DMS53 treated with DMSO at 0.1 percent for 48 hours (cell line): ENCODE measurements at regions not wholly inside any gene's neighbourhood (a gene's known extent, or its start where the extent isn't known, plus 50 kb on each side); places are given as distances from the start of the nearest gene placed in this dataset.
"Not testable (repeated sequence)": the region's sequence is repeated elsewhere in the genome, so short reads cannot be mapped to it uniquely, and the experiment has no call there.

Source experiments
- DNase-seq: peaks from one replicate; lab custom pipeline; 2025; ENCODE audit not compliant: unreplicated experiment; lab: John Stamatoyannopoulos, UW

DNA sequence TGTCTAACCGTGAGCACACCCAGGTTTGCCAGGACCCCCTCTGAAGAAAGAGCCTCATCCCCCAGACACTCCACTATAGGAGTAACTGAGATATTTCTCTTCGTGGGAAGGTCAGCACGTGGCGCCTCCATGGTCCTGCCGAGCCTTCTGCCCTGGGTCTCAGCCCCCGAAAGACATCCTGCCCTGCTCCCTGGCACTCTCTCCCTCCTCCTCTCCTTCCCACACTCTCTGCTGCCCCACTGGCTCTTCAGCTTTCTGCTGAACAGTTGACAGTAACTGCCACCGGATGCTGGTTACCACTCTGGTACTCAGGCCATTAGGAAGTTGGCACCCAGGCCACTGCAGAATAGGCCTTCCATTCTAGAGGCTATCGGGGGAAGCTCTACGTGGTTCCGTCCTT is 185.2 kb downstream of the UACA start:
- no peak for DNase-seq

GRCh38 chr15:70576696-70577095 is 186.7 kb downstream of the UACA start:
- no peak for DNase-seq

DNA sequence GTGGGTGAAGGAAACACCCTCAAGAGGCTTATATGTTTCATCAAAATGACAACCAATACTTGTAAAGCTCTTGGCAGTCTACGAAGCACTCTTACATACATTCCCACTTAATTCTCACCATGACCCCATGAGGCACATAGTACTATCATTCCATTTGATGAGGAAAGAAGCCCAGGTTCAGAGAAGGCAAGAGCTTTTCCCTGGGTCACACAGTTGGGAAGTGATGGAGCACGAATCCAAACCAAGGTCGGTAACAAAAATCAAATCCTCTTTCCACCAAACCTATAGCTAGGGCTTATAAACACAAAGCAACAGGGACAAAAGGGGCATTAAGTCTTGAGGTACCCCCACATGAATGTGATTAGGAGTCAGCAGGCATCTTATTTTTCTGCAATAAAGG is 187.1 kb downstream of the UACA start:
- no peak for DNase-seq

GRCh38 chr15:70575231-70576226 is 187.8 kb downstream of the UACA start:
- no peak for DNase-seq

DNA sequence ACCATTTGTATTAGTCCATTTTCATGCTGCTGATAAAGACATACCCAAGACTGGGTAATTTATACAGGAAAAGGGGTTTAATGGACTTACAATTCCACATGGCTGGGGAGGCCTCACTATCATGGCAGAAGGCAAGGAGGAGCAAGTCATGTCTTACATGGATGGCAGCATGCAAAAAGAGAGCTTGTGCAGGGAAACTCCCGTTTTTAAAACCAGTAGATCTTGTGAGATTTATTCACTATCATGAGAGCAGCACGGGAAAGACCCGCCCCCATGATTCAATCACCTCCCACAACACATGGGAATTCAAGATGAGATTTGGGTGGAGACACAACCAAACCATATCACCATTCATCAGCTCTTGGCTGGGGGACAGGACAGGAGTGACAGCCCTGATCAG is 189.0 kb downstream of the UACA start:
- DNase-seq: not testable (repeated sequence)

- no peak for DNase-seq
Measured at GRCh38 chr15:70573121-70573850, 190.1 kb downstream of the UACA start.

- no peak for DNase-seq
Measured at GRCh38 chr15:70569714-70570231, 193.6 kb downstream of the UACA start.

DNA sequence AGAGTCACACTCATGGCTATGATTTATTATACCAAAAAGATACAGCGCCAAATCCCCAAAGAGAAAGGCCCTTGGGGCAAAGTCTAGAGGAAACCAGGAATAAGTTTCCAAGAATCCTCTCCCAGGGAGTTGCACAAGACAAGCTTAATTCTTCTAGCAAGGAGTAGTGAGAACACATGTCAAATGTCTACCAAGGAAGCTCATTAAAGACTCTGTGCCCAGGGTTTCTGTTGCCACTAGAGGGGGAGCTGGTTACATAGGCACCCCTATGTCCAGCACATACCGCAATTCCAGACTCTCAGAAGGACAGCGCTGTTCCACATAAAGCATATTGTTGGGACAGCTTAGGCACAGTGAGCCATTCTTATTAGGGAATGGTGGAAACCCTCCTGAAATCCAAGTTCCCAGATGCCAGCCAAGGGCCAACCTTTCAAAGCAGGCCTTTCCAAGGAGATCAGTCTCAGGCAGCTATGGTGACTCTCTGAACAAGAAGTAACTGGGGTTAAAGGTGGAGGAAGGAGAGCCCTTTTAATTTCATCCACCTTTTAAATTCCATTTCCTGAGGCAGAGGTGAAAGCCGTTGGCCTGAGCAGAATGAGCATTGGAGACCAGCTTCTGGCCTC is 194.2 kb downstream of the UACA start:
- DNase-seq: no peak

GRCh38 chr15:70566989-70567388 is 196.4 kb downstream of the UACA start:
- no peak for DNase-seq

DNA sequence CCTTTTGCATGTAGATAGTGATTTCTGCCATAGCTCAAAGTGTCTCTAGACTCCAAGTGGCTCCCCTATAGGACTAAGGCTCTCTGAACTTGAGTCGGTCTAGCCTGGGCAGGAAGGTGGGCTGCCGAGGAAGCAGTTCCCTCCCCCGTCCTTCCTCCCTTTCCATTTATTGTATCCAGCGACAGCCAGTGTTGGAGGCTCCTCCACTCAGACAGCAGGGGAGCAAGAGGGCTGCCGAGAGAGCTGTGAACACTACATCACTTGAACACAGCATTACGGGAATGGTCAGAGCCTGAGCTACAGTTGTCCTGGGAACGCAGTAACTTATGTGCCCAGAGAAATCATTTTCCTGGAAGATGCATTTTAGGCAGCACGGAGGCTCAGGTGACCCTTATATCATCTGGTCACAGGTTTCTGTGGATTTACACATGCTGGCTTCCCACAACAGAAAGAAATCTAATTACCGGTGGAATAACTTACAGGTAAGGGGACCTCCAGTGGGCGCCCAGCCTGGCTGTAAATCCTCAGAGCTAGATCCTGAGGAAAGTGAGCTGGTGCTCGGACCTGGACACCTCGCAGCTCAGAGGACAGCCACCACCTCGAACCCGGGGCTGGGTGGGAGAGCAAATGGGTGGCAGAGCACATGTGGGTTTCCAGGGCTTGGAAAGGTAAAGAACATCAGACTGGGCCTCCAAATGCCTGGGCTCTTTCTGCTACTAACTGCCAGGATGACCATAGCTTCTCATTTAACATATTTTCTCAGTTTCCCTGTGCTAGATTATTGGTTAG is 197.1 kb downstream of the UACA start:
- no peak for DNase-seq

DNA sequence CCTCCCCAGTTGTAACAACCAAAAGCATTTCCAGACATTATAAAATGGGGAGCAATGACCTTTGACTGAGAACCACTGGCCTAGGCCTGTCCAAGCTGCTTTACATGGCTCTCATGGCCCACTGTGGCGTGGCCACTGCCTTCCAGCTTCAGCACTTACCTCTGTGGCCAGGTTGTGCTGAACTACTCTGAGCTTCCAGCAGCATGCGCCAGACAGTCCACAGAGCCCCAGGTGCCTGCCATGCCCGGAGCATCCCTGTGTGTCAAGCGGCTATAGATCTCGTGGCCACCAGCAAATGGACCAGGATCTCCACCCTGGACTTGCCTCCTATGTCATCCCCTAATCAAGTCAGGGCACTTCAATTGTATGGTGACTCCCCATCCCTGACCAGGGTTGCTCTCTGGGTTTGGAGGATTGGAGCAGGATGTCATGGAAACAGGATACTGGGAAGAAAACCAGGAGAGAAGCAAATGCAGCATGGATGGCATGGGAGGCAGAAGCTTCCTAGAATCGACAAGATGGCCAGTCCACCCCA is 199.7 kb downstream of the UACA start:
- DNase-seq: no peak

DNA sequence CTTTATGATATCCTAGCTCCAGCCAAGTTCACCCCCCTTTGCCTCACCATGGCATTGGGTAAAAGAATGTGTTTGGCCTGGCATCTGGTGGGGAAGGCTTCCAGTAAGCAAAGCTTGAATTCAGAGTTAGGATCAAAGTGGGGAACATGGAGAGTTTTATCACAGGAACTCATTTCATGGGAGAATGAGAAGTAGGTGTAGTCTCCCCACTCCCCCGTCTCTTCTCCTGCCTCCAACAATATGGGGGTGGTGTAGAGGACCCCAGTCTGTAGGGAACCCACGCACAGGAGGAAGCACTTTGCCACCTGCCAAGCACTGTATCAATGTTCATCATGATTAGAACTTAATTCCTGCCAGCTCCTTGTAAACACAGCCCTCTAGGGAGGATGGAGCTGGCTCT is 200.5 kb downstream of the UACA start:
- no peak for DNase-seq

DNA sequence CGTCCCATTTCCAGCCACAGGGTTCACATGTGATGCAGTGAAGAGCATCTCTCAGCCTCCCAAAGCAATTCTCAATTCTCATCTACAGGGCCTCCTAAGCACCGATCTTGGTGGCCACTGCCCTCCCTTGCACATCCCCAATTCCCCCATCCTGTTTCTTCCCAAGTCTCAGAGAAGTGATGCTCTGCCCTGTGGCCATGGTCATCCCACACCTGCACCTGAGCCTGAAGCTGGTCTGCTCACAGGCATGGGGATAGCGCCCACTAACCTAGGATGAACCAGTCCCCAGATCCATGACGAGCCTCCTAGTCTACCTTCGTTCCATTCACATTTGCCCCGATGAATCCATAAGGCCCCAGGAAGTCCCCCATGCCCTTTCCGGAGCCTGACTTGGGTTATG is 201.5 kb downstream of the UACA start:
- no peak for DNase-seq

DNA sequence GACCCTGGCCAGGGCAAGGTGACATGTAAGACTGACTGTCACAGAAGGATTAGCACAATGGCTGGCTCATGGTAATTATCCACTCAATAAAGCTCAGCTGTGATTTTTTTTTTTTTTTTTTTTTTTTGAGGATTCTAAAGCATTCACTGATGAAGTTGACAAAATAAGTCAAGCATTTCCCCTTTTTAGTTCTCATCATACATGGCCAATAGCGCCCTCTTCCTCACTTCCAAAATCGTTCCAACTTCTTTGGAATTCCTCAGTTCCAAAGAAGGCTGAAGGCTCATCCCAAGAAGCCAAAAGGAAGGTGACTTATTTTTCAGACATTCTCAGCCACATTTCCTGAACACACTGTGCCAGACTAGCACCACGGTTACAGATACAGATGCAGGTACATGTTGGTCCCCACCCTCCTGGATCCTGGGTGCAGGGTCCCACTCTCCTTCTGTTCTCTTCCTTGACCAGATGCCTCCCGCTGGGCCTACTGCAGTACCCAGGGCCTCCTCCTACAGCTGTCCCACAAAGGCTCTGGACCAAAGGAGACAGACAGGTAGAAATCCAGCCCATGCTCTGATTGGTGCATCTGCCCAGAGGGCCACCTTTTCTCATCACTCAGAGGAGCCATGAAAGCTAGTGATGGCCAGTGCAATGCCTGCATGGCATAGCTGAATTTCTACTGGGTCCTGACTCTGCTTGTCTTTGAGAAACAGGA is 202.6 kb downstream of the UACA start:
- DNase-seq: no peak

GRCh38 chr15:70559265-70560239 is 203.8 kb downstream of the UACA start:
- no peak for DNase-seq

DNA sequence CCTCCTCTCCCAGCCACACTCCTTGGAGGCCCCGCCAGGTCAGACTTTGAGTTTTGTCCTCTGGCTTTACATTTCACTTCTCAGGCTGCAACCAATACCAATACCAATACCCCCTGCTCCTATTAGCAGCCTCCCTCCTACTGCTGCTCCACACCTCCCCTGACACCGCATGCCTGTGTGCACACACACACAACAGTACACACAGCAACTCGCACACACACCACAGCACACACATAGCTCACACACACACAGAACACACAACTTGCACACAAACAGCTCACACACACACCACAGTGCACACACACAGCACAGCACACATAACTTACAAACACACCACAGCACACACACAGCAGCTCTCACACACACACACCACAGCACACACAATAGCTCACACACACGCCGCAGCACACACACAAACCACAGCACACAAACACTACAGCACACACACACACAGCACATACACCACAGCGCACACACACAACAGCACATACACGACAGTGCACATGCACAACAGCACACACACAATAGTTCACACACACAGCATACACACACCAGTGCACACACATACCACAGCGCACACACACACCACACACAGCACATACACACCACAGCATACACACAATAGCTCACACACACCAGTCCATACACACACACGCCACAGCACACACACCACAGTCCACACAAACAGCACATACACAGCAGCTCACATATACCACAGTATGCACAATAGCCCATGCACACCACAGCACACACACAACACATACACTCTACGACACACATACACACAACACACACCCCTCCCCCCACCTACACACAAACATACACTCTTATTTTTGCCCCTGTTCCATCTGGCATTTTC is 204.7 kb downstream of the UACA start:
- DNase-seq: no peak

GRCh38 chr15:70557521-70558258 is 205.7 kb downstream of the UACA start:
- no peak for DNase-seq
